Gastroesophageal sphincter (tissue), 4 donors: ENCODE measurements at regions not wholly inside any gene's neighbourhood (a gene's known extent, or its start where the extent isn't known, plus 50 kb on each side); places are given as distances from the start of the nearest gene placed in this dataset.

Experiments used
- ATAC-seq: fragments of 150-250 bp; one replicate; pipeline ENCODE4 v1.9.1; 2016; ENCODE audit warnings: mild to moderate bottlenecking, moderate library complexity
- H3K27ac ChIP-seq, 4 donors: fragments of 200-600 bp; sonication (generic) in 3 of 4; 1 replicate in 3 of 4; 2 replicates in 1 of 4; pipeline ENCODE4 v1.5.1; 2016 to 2019
- H3K27me3 ChIP-seq: fragments of 200-600 bp; sonication (generic); one replicate; pipeline ENCODE4 v1.5.1; 2019
- H3K36me3 ChIP-seq, 2 donors: fragments of 200-600 bp; sonication (generic); one replicate each; pipeline ENCODE4 v1.5.1; 2019; ENCODE audit warnings: control low read depth in 1 of 2
- H3K4me1 ChIP-seq, 3 donors: fragments of 200-600 bp; sonication (generic); 1 replicate in 2 of 3; 2 replicates in 1 of 3; pipeline ENCODE4 v1.5.1; 2016 to 2019; ENCODE audit warnings: control low read depth in 2 of 3
- H3K4me3 ChIP-seq, 2 donors: fragments of 200-600 bp; sonication (generic); one replicate each; pipeline ENCODE4 v1.5.1; 2019; ENCODE audit warnings: mild to moderate bottlenecking in 1 of 2, moderate library complexity in 1 of 2
- H3K9me3 ChIP-seq, 3 donors: fragments of 200-600 bp; sonication (generic); one replicate each; pipeline ENCODE4 v1.5.1; 2017 to 2019; ENCODE audit warnings: control low read depth in 2 of 3
- CTCF ChIP-seq, 4 experiments: fragments of 200-600 bp in 2 of 4; fragments of 450-650 bp in 2 of 4; sonication (generic) in 1 of 4; IDR thresholded peaks; one replicate each; pipeline ENCODE4 v1.5.1; 2017 to 2019; ENCODE audit warnings: antibody characterized with exemption in 4 of 4, mild to moderate bottlenecking in 2 of 4, moderate library complexity in 2 of 4
- EP300 ChIP-seq: sonication (generic); formaldehyde crosslinking; IDR thresholded peaks from one replicate; pipeline ENCODE4 v1.6.1; 2017; ENCODE audit warnings: antibody characterized with exemption, mild to moderate bottlenecking
- POLR2A ChIP-seq, 2 donors: fragments of 450-650 bp; IDR thresholded peaks; one replicate each; pipeline ENCODE4 v1.6.1; 2017; ENCODE audit warnings: antibody characterized with exemption in 2 of 2, mild to moderate bottlenecking in 2 of 2, moderate library complexity in 1 of 2
- POLR2AphosphoS5 ChIP-seq: sonication (generic); formaldehyde crosslinking; IDR thresholded peaks from one replicate; pipeline ENCODE4 v1.6.1; 2017; ENCODE audit warnings: antibody characterized with exemption
- WGBS, 2 donors: methylation state at CpG; one replicate each; pipeline ENCODE4 v1.1.5; 2018; ENCODE audit warnings: low coverage in 1 of 2; 5-methylcytosine and 5-hydroxymethylcytosine counted together

- H3K9me3 ChIP-seq, result no peaks in the 10 kb centered on the region
- TF ChIP-seq POLR2AphosphoS5 (no peak), CTCF (IDR thresholded peaks at IDR 0.05) (no peak), POLR2A (IDR thresholded peaks at IDR 0.05) (no peak), EP300 (no peak)
- H3K36me3 ChIP-seq, result no peaks in the 10 kb centered on the region
- H3K4me3 ChIP-seq, result no peak overlapping the region
- no peaks in the 10 kb centered on the region for H3K27me3 ChIP-seq
- H3K4me1 ChIP-seq, result peaks cover 0 to 17% (median 0%) of the 10 kb centered on the region in 3 donors
- no peak overlapping the region for H3K27ac ChIP-seq
- ATAC-seq, result no peak
Measured at GRCh38 chr3:110093411-110093810, 756.1 kb upstream of the DPPA4 start.

GRCh38 chr3:110093812-110094401, 756.6 kb upstream of the DPPA4 start:
- no peak for TF ChIP-seq CTCF (IDR thresholded peaks at IDR 0.05)
- TF ChIP-seq EP300, result no peak
- TF ChIP-seq POLR2A (IDR thresholded peaks at IDR 0.05), result no peak
- no peak for TF ChIP-seq POLR2AphosphoS5
- H3K9me3 ChIP-seq, result no peaks in the 10 kb centered on the region
- no peaks in the 10 kb centered on the region for H3K36me3 ChIP-seq
- peaks cover 0 to 17% (median 0%) of the 10 kb centered on the region in 3 donors for H3K4me1 ChIP-seq
- no peak overlapping the region for H3K4me3 ChIP-seq
- no peaks in the 10 kb centered on the region for H3K27me3 ChIP-seq
- ATAC-seq, result no peak
- H3K27ac ChIP-seq, result no peak overlapping the region

GRCh38 chr3:110099711-110100110, 762.4 kb upstream of the DPPA4 start:
- H3K4me1 ChIP-seq, result no peaks in the 10 kb centered on the region
- H3K36me3 ChIP-seq, result no peaks in the 10 kb centered on the region
- no peaks in the 10 kb centered on the region for H3K9me3 ChIP-seq
- 69 to 80% methylated on average over 5 of the region's 5 CpGs for WGBS, 2 donors
- no peak for ATAC-seq
- no peak overlapping the region for H3K27ac ChIP-seq
- no peak for TF ChIP-seq EP300
- no peak for TF ChIP-seq CTCF (IDR thresholded peaks at IDR 0.05)
- no peak for TF ChIP-seq POLR2A (IDR thresholded peaks at IDR 0.05)
- no peak for TF ChIP-seq POLR2AphosphoS5
- H3K27me3 ChIP-seq, result no peaks in the 10 kb centered on the region
- no peak overlapping the region for H3K4me3 ChIP-seq

GRCh38 chr3:110101361-110101760, 764.0 kb upstream of the DPPA4 start:
- Histone ChIP-seq H3K4me1 (no peaks in the 10 kb centered on the region), H3K4me3 (no peak overlapping the region), H3K27ac (no peak overlapping the region), H3K9me3 (no peaks in the 10 kb centered on the region), H3K27me3 (no peaks in the 10 kb centered on the region), H3K36me3 (no peaks in the 10 kb centered on the region)
- TF ChIP-seq POLR2AphosphoS5 (no peak), EP300 (no peak), CTCF (IDR thresholded peaks at IDR 0.05) (no peak), POLR2A (IDR thresholded peaks at IDR 0.05) (no peak)
- no peak for ATAC-seq

- H3K27me3 ChIP-seq, result no peaks in the 10 kb centered on the region
- ATAC-seq, result no peak
- no peaks in the 10 kb centered on the region for H3K9me3 ChIP-seq
- no peak overlapping the region for H3K27ac ChIP-seq
- 73 to 100% methylated on average over 1 of the region's 1 CpG for WGBS, 2 donors
- H3K4me1 ChIP-seq, result no peaks in the 10 kb centered on the region
- TF ChIP-seq CTCF (IDR thresholded peaks at IDR 0.05) (no peak), POLR2AphosphoS5 (no peak), POLR2A (IDR thresholded peaks at IDR 0.05) (no peak), EP300 (no peak)
- H3K36me3 ChIP-seq, result no peaks in the 10 kb centered on the region
- H3K4me3 ChIP-seq, result no peak overlapping the region
Measured at GRCh38 chr3:110106805-110107204, 769.5 kb upstream of the DPPA4 start.
